GM12878 (cell line): ENCODE measurements at regions not wholly inside any gene's neighbourhood (a gene's known extent, or its start where the extent isn't known, plus 50 kb on each side); places are given as distances from the start of the nearest gene placed in this dataset.
A peak's percentile ranks its signal among the peaks of the same experiment; 100 is the strongest.

Experiments
- ATAC-seq: fragments of 200-7000 bp; cut with Tn5 transposase; 3 replicates; pipeline ENCODE4 v1.9.1; 2020; ENCODE audit warnings: mild to moderate bottlenecking, moderate library complexity
- BruUV-seq: library from RNA; stranded (reverse); fragments of 400-500 nt; replicated peaks from 2 replicates; lab custom pipeline; 2021; lab: Mats Ljungman, UMichigan
- CTCF ChIA-PET: fragments of 300-600 bp; sonication (Branson Sonifier 250); formaldehyde crosslinking; extraction: SDS; loops from one replicate; lab custom pipeline; 2021; ENCODE audit warnings: inconsistent platforms; lab: Yijun Ruan, JAX
- POLR2A ChIA-PET: fragments of 350-600 bp; formaldehyde crosslinking; extraction: SDS; loops from one replicate; lab custom pipeline; 2021; ENCODE audit warnings: inconsistent platforms; lab: Charles Lee
- RAD21 ChIA-PET: fragments of 300-600 bp; sonication (Branson Sonifier 250); formaldehyde crosslinking; loops from one replicate; lab custom pipeline; 2023; ENCODE audit warnings: antibody characterized with exemption; ENCODE audit not compliant: unreplicated experiment; lab: Charles Lee
- SMC1A ChIA-PET: fragments of 300-600 bp; sonication (Branson Sonifier 250); formaldehyde crosslinking; loops from one replicate; lab custom pipeline; 2023; ENCODE audit not compliant: unreplicated experiment, uncharacterized antibody; lab: Charles Lee
- DNase-seq: peaks from one replicate; pipeline ENCODE4 v3.0.0-alpha.2; 2011; ENCODE audit warnings: low read depth, low spot score
- FAIRE-seq: peaks from 3 replicates; lab custom pipeline; 2011; peaks lifted over from hg19 to GRCh38; lab: Jason Lieb, UNC
- H2AFZ ChIP-seq: 2 replicates; pipeline ENCODE4 v1.6.0; 2011; ENCODE audit warnings: low read depth, low read length, control low read depth; ENCODE audit not compliant: control insufficient read depth
- H3K27ac ChIP-seq: 2 replicates; pipeline ENCODE4 v1.5.1; 2011; ENCODE audit warnings: control low read depth; ENCODE audit not compliant: control insufficient read depth, insufficient read depth
- H3K27me3 ChIP-seq, 2 experiments: replicated peaks in 1 of 2; 2 replicates each; pipeline versions ENCODE4 v1.6.0 to v1.6.1; 2011; ENCODE audit warnings: low read length in 1 of 2; ENCODE audit not compliant: control insufficient read depth in 2 of 2, insufficient read depth in 2 of 2
- H3K36me3 ChIP-seq, 2 experiments: 2 replicates each; pipeline ENCODE4 v1.5.1; 2011; ENCODE audit warnings: low read length in 1 of 2; ENCODE audit not compliant: control insufficient read depth in 2 of 2, insufficient read depth in 2 of 2
- H3K4me1 ChIP-seq: 2 replicates; pipeline ENCODE4 v1.6.1; 2011; ENCODE audit warnings: mild to moderate bottlenecking, low read length, moderate library complexity, mixed read lengths; ENCODE audit not compliant: control insufficient read depth, insufficient read depth
- H3K4me2 ChIP-seq: 2 replicates; pipeline ENCODE4 v1.6.0; 2011; ENCODE audit warnings: control low read depth; ENCODE audit not compliant: control insufficient read depth, insufficient read depth
- H3K4me3 ChIP-seq: fragments of 200-600 bp; sonication (generic); 2 replicates; pipeline ENCODE4 v1.5.1; 2016
- H3K79me2 ChIP-seq: 2 replicates; pipeline ENCODE4 v1.6.0; 2011; ENCODE audit warnings: low read length; ENCODE audit not compliant: control insufficient read depth, insufficient read depth
- H3K9ac ChIP-seq: 2 replicates; pipeline ENCODE4 v1.8.0; 2011; ENCODE audit warnings: low read length, control low read depth, mixed read lengths; ENCODE audit not compliant: control insufficient read depth, insufficient read depth
- H3K9me3 ChIP-seq: replicated peaks from 3 replicates; pipeline ENCODE4 v1.5.1; 2011; ENCODE audit warnings: mild to moderate bottlenecking, low read length; ENCODE audit not compliant: control insufficient read depth, insufficient read depth
- H4K20me1 ChIP-seq: 2 replicates; pipeline ENCODE4 v1.6.0; 2011; ENCODE audit not compliant: control insufficient read depth, insufficient read depth
- BCL3 ChIP-seq: IDR thresholded peaks from 2 replicates; pipeline ENCODE4 v1.6.1; 2011; ENCODE audit warnings: borderline replicate concordance, low read depth, mild to moderate bottlenecking, moderate library complexity, low read length; ENCODE audit not compliant: insufficient read depth, poor library complexity, severe bottlenecking
- E2F4 ChIP-seq: IDR thresholded peaks from 2 replicates; pipeline ENCODE4 v1.6.1; 2012; ENCODE audit warnings: low read depth, low read length, improper control_type of control experiment
- EGR1 ChIP-seq, 2 experiments: IDR thresholded peaks; 1 replicate in 1 of 2; 2 replicates in 1 of 2; pipeline ENCODE4 v1.6.1; 2011 to 2012; ENCODE audit warnings: low read depth in 2 of 2, low read length in 2 of 2, borderline replicate concordance in 1 of 2, mild to moderate bottlenecking in 1 of 2, moderate library complexity in 1 of 2
- MEF2A ChIP-seq: IDR thresholded peaks from 2 replicates; pipeline ENCODE4 v1.6.1; 2011; ENCODE audit warnings: low read depth, mild to moderate bottlenecking, low read length, moderate library complexity; ENCODE audit not compliant: insufficient read depth
- NR2C2 ChIP-seq: IDR thresholded peaks from 2 replicates; pipeline ENCODE4 v1.6.1; 2011; ENCODE audit warnings: borderline replicate concordance, low read depth; ENCODE audit not compliant: control insufficient read depth, insufficient read length
- NR2F1 ChIP-seq: fragments of 450-650 bp; conservative IDR thresholded peaks from 2 replicates; pipeline ENCODE4 v1.6.1; 2017; ENCODE audit warnings: mild to moderate bottlenecking
- NRF1 ChIP-seq: conservative IDR thresholded peaks from 2 replicates; pipeline ENCODE4 v1.6.1; 2011; ENCODE audit warnings: mild to moderate bottlenecking, low read depth, low read length, improper control_type of control experiment
- SIN3A ChIP-seq: IDR thresholded peaks from 2 replicates; pipeline ENCODE4 v1.6.1; 2012; ENCODE audit warnings: low read depth, low read length, improper control_type of control experiment
- TCF12 ChIP-seq: IDR thresholded peaks from 2 replicates; pipeline ENCODE4 v1.6.1; 2011; ENCODE audit warnings: low read depth, mild to moderate bottlenecking, low read length
- ZSCAN29 ChIP-seq: fragments of 450-650 bp; IDR thresholded peaks from 2 replicates; pipeline ENCODE4 v1.6.1; 2017; ENCODE audit warnings: mild to moderate bottlenecking, moderate library complexity
- WGBS: methylation state at CpG from one replicate; pipeline ENCODE4 v1.1.6; 2016; ENCODE audit warnings: low lambda C conversion rate; ENCODE audit not compliant: insufficient replicate concordance, insufficient coverage; ENCODE audit errors: missing lambda C conversion rate; 5-methylcytosine and 5-hydroxymethylcytosine counted together
- in situ Hi-C: fragments of 300-500 bp; cut with MboI; formaldehyde crosslinking; loops from 9 replicates; pipeline ENCODE4 v1.14.3; 2018; ENCODE audit warnings: mixed read lengths
- intact Hi-C: fragments of 100-400 bp; cut with micrococcal nuclease; formaldehyde crosslinking; loops from one replicate; pipeline ENCODE4 v1.14.2; 2022; ENCODE audit not compliant: unreplicated experiment
- TF ChIP-seq, protein P1 (sequence below): fragments of 450-650 bp; IDR thresholded peaks from 2 replicates; pipeline ENCODE4 v1.6.1; 2016; ENCODE audit warnings: mild to moderate bottlenecking
- TF ChIP-seq, protein P2 (sequence below): fragments of 450-650 bp; IDR thresholded peaks from 2 replicates; pipeline ENCODE4 v1.6.1; 2018; ENCODE audit warnings: borderline replicate concordance, mild to moderate bottlenecking; ENCODE audit not compliant: partially characterized antibody

DNA sequence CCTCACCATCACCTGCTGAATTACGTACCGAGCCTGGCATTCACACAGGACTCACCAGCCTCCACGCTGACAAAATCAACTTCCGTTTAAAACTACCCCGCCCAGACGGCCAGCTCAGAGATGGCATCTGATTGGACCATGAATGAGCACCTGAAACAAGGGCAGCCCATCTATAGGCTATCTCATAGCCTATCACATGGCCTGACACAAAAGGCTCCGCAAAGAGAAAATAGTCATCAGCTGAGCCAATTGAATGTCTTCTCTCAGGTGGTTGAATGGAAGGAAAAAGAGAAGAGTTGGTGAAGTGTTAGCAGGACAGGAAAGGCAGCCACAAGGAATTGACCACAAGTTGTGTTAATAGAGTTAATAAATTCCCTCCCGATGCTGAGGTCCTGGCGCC is 50.6 kb upstream of the ZC3H12A start:
- Histone ChIP-seq H3K27me3 (peaks cover 0 to 1% of the 10 kb centered on the region in 2 experiments; a peak in 1 of 4 replicates), H3K27ac (no peak overlapping the region), H3K9me3 (no peaks in the 10 kb centered on the region), H3K4me3 (no peak overlapping the region), H3K9ac (no peak overlapping the region), H3K4me2 (no peak overlapping the region), H3K79me2 (no peaks in the 10 kb centered on the region), H3K4me1 (no peaks in the 10 kb centered on the region), H2AFZ (no peak overlapping the region), H4K20me1 (no peaks in the 10 kb centered on the region), H3K36me3 (no peaks in the 10 kb centered on the region)
- in situ Hi-C loops (no loop called here), intact Hi-C loops (no loop called here)
- 52% methylated on average over 9 of the region's 9 CpGs for WGBS
- ChIA-PET RAD21 (no interaction called here), SMC1A (interaction anchor here (0.9 kb wide), 1 partner anchor 12 kb away, joined by 3 read pairs; no protein-coding TSS in a partner anchor), CTCF (interaction anchor here (2.4 kb wide), 1 partner anchor 11 kb away, joined by 14 read pairs; no protein-coding TSS in a partner anchor), POLR2A (no interaction called here)
- ATAC-seq (peak; percentile 61), DNase-seq (no peak), FAIRE-seq (no peak)
- BruUV-seq: no TSS peak
- TF ChIP-seq BCL3 (no peak), NR2C2 (no peak), NR2F1 (no peak), MEF2A (no peak), ZSCAN29 (no peak), TCF12 (no peak), NRF1 (no peak), E2F4 (no peak), SIN3A (no peak), EGR1 (IDR thresholded peaks at IDR 0.05; ENCODE audit: borderline replicate concordance in 1 of 2, low read depth in 2 of 2, low read length in 2 of 2) (no peak)
- TF ChIP-seq, protein P1, sequence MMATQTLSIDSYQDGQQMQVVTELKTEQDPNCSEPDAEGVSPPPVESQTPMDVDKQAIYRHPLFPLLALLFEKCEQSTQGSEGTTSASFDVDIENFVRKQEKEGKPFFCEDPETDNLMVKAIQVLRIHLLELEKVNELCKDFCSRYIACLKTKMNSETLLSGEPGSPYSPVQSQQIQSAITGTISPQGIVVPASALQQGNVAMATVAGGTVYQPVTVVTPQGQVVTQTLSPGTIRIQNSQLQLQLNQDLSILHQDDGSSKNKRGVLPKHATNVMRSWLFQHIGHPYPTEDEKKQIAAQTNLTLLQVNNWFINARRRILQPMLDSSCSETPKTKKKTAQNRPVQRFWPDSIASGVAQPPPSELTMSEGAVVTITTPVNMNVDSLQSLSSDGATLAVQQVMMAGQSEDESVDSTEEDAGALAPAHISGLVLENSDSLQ: no peak
- TF ChIP-seq, protein P2, sequence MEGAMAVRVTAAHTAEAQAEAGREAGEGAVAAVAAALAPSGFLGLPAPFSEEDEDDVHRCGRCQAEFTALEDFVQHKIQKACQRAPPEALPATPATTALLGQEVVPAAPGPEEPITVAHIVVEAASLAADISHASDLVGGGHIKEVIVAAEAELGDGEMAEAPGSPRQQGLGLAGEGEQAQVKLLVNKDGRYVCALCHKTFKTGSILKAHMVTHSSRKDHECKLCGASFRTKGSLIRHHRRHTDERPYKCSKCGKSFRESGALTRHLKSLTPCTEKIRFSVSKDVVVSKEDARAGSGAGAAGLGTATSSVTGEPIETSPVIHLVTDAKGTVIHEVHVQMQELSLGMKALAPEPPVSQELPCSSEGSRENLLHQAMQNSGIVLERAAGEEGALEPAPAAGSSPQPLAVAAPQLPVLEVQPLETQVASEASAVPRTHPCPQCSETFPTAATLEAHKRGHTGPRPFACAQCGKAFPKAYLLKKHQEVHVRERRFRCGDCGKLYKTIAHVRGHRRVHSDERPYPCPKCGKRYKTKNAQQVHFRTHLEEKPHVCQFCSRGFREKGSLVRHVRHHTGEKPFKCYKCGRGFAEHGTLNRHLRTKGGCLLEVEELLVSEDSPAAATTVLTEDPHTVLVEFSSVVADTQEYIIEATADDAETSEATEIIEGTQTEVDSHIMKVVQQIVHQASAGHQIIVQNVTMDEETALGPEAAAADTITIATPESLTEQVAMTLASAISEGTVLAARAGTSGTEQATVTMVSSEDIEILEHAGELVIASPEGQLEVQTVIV: no peak
